HCT116 (cell line): ENCODE measurements at regions not wholly inside any gene's neighbourhood (a gene's known extent, or its start where the extent isn't known, plus 50 kb on each side); places are given as distances from the start of the nearest gene placed in this dataset.

Experiments
- ATAC-seq: fragments of 200-7000 bp; cut with Tn5 transposase; 2 replicates; pipeline ENCODE4 v1.9.1; 2020; ENCODE audit warnings: mild to moderate bottlenecking, moderate library complexity
- BruUV-seq: library from RNA; stranded (reverse); fragments of 400-500 nt; replicated peaks from 2 replicates; lab custom pipeline; 2021; lab: Mats Ljungman, UMichigan
- CTCF ChIA-PET: fragments of 300-600 bp; sonication (Branson Sonifier 250); formaldehyde crosslinking; loops from one replicate; lab custom pipeline; 2021; ENCODE audit warnings: antibody characterized with exemption; lab: Charles Lee
- POLR2A ChIA-PET: fragments of 300-600, 350-600 bp; sonication (Branson Sonifier 250); formaldehyde crosslinking; loops from one replicate; lab custom pipeline; 2021; ENCODE audit warnings: antibody characterized with exemption; lab: Charles Lee
- RAD21 ChIA-PET, 2 experiments: fragments of 300-600 bp; sonication (Branson Sonifier 250); formaldehyde crosslinking; loops; one replicate each; lab custom pipeline; 2023; ENCODE audit warnings: low total read pairs in 2 of 2; ENCODE audit not compliant: uncharacterized antibody in 2 of 2, unreplicated experiment in 2 of 2, low non-redundant PET in 1 of 2; lab: Charles Lee
- DNase-seq: peaks from one replicate; pipeline ENCODE4 v3.0.0-alpha.2; 2010; ENCODE audit warnings: low read depth, low spot score
- H2AFZ ChIP-seq: fragments of 200-600 bp; shearing (Covaris generic), sonication (generic); 2 replicates; pipeline ENCODE4 v1.6.1; 2017; ENCODE audit warnings: low read depth, mixed run types, mixed read lengths, antibody characterized with exemption, low read length; ENCODE audit not compliant: poor library complexity, severe bottlenecking
- H3K27ac ChIP-seq: 2 replicates; pipeline ENCODE4 v1.5.1; 2012; ENCODE audit warnings: low read depth, low read length
- H3K27me3 ChIP-seq: fragments of 200-600 bp; sonication (generic); 2 replicates; pipeline ENCODE4 v1.6.1; 2016; ENCODE audit warnings: mixed run types, low read length, mixed read lengths; ENCODE audit not compliant: insufficient read depth
- H3K36me3 ChIP-seq, 2 experiments: fragments of 200-500 bp in 1 of 2; fragments of 200-600 bp in 1 of 2; sonication (Bioruptor generic) in 1 of 2; sonication (generic) in 1 of 2; 2 replicates each; pipeline versions ENCODE4 v1.5.1 to v1.6.1; 2014 to 2016; ENCODE audit warnings: low read length in 2 of 2, inconsistent platforms in 1 of 2, mixed read lengths in 1 of 2, mixed run types in 1 of 2; ENCODE audit not compliant: insufficient read depth in 2 of 2, control insufficient read depth in 1 of 2
- H3K4me1 ChIP-seq, 2 experiments: fragments of 200-600 bp in 1 of 2; sonication (generic) in 1 of 2; 2 replicates each; pipeline versions ENCODE4 v1.5.1 to v1.6.1; 2012 to 2017; ENCODE audit warnings: low read length in 2 of 2, inconsistent platforms in 1 of 2, mild to moderate bottlenecking in 1 of 2, mixed read lengths in 1 of 2, mixed run types in 1 of 2, moderate library complexity in 1 of 2; ENCODE audit not compliant: insufficient read depth in 2 of 2, control insufficient read depth in 1 of 2
- H3K4me2 ChIP-seq: fragments of 200-600 bp; sonication (generic); 2 replicates; pipeline ENCODE4 v1.6.1; 2017; ENCODE audit warnings: mixed run types, low read length, mixed read lengths
- H3K4me3 ChIP-seq, 2 experiments: fragments of 200-600 bp in 1 of 2; sonication (generic) in 1 of 2; replicated peaks in 1 of 2; 2 replicates each; pipeline ENCODE4 v1.5.1; 2011 to 2016; ENCODE audit warnings: low read length in 2 of 2, control low read depth in 1 of 2, low read depth in 1 of 2, mild to moderate bottlenecking in 1 of 2, mixed read lengths in 1 of 2, mixed run types in 1 of 2
- H3K79me2 ChIP-seq: fragments of 200-600 bp; sonication (generic); 2 replicates; pipeline ENCODE4 v1.6.1; 2017; ENCODE audit warnings: mild to moderate bottlenecking, mixed run types, low read length, moderate library complexity, mixed read lengths; ENCODE audit not compliant: insufficient read depth
- H3K9ac ChIP-seq: fragments of 200-600 bp; sonication (generic); 2 replicates; pipeline ENCODE4 v1.6.1; 2016; ENCODE audit warnings: low read length, mixed read lengths
- H3K9me2 ChIP-seq: fragments of 200-600 bp; sonication (generic), shearing (Covaris generic); 2 replicates; pipeline ENCODE4 v1.6.1; 2017; ENCODE audit warnings: mixed run types, mild to moderate bottlenecking, moderate library complexity; ENCODE audit not compliant: insufficient read depth
- H3K9me3 ChIP-seq, 2 experiments: fragments of 200-500 bp in 1 of 2; fragments of 200-600 bp in 1 of 2; sonication (Bioruptor generic) in 1 of 2; sonication (generic) in 1 of 2; 2 replicates each; pipeline ENCODE4 v1.6.1; 2014 to 2017; ENCODE audit warnings: low read length in 2 of 2, mixed read lengths in 2 of 2, inconsistent platforms in 1 of 2, low read depth in 1 of 2, mild to moderate bottlenecking in 1 of 2, mixed run types in 1 of 2, moderate library complexity in 1 of 2; ENCODE audit not compliant: control insufficient read depth in 1 of 2, insufficient read depth in 1 of 2
- H4K20me1 ChIP-seq: fragments of 200-600 bp; sonication (generic), shearing (Covaris generic); 2 replicates; pipeline ENCODE4 v1.6.1; 2017; ENCODE audit warnings: mixed run types, mild to moderate bottlenecking, moderate library complexity; ENCODE audit not compliant: insufficient read depth
- CEBPB ChIP-seq: IDR thresholded peaks from 2 replicates; pipeline ENCODE4 v1.6.1; 2012; ENCODE audit warnings: low read depth
- POLR2A ChIP-seq: IDR thresholded peaks from 2 replicates; pipeline ENCODE4 v1.7.0; 2011; ENCODE audit warnings: borderline replicate concordance; ENCODE audit not compliant: insufficient read depth, insufficient read length; ENCODE audit errors: extremely low read depth
- intact Hi-C: fragments of 100-400 bp; cut with micrococcal nuclease; formaldehyde crosslinking; loops from 2 replicates; pipeline ENCODE4 v1.10.0; 2022
- TF ChIP-seq, protein P1 (sequence below): IDR thresholded peaks from 2 replicates; pipeline ENCODE4 v1.6.1; 2011; ENCODE audit warnings: mild to moderate bottlenecking, low read length, moderate library complexity; ENCODE audit not compliant: insufficient replicate concordance; ENCODE audit errors: extremely low read depth
- TF ChIP-seq, protein P2 (sequence below): IDR thresholded peaks from 2 replicates; pipeline ENCODE4 v1.6.1; 2012; ENCODE audit warnings: low read depth

DNA sequence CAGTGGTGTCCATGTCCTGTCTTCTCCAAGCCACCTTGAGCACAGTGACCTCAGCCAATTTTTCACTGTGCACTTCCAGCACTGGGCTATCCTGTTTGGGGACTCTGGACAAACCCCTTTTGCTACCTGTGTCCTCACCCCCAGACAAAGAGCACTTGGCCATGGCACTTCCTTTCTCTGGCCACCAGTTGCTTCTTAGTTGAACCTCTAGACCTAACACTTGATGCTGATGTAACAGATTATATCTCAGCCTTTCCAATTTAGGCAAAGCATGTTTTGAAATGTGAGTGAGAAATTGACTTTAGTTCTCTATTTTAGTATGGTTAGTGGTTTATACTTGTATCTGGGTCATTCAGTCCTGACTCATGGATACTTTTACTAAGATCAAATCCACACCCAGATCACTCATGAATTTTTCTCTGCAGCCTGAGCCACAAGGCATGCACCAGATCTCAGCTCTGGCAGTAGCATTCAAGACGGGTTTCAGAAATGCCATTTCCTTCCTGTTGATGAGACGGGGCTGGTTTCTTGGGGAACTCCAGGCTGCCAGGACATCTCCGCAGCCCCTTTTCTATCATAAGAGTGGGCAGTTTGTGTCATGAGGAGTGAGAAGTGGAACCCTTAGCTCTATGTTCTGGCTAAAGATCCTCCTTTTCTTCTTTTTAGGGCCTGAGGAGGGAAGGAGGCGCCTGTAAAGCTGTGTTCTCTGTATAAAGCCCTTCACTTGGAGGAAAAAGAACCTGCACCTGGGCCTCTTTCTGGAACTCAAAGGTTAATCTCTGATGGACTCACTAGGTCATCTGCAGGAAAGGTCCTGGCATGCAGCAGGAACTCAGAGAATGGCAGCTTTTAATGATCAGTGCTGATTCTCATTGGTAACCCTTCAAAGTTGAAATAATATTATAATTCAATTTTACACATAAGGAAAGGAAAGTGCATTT lies 185.6 kb upstream of the TENM4 start:
- Histone ChIP-seq H3K27me3 (no peaks in the 10 kb centered on the region), H3K9me2 (no peaks in the 10 kb centered on the region), H3K4me3 (no peak overlapping the region), H3K27ac (no peak overlapping the region), H3K36me3 (no peaks in the 10 kb centered on the region), H3K4me1 (no peaks in the 10 kb centered on the region), H3K4me2 (no peak overlapping the region), H2AFZ (no peak overlapping the region), H3K79me2 (no peaks in the 10 kb centered on the region), H4K20me1 (no peaks in the 10 kb centered on the region), H3K9ac (no peak overlapping the region), H3K9me3 (peaks cover 0 to 9% of the 10 kb centered on the region in 2 experiments; a peak in 1 of 4 replicates)
- BruUV-seq, result no TSS peak
- TF ChIP-seq POLR2A, result no peak
- TF ChIP-seq CEBPB, result no peak
- TF ChIP-seq, protein P1, sequence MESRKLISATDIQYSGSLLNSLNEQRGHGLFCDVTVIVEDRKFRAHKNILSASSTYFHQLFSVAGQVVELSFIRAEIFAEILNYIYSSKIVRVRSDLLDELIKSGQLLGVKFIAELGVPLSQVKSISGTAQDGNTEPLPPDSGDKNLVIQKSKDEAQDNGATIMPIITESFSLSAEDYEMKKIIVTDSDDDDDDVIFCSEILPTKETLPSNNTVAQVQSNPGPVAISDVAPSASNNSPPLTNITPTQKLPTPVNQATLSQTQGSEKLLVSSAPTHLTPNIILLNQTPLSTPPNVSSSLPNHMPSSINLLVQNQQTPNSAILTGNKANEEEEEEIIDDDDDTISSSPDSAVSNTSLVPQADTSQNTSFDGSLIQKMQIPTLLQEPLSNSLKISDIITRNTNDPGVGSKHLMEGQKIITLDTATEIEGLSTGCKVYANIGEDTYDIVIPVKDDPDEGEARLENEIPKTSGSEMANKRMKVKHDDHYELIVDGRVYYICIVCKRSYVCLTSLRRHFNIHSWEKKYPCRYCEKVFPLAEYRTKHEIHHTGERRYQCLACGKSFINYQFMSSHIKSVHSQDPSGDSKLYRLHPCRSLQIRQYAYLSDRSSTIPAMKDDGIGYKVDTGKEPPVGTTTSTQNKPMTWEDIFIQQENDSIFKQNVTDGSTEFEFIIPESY, result no peak
- TF ChIP-seq, protein P2, sequence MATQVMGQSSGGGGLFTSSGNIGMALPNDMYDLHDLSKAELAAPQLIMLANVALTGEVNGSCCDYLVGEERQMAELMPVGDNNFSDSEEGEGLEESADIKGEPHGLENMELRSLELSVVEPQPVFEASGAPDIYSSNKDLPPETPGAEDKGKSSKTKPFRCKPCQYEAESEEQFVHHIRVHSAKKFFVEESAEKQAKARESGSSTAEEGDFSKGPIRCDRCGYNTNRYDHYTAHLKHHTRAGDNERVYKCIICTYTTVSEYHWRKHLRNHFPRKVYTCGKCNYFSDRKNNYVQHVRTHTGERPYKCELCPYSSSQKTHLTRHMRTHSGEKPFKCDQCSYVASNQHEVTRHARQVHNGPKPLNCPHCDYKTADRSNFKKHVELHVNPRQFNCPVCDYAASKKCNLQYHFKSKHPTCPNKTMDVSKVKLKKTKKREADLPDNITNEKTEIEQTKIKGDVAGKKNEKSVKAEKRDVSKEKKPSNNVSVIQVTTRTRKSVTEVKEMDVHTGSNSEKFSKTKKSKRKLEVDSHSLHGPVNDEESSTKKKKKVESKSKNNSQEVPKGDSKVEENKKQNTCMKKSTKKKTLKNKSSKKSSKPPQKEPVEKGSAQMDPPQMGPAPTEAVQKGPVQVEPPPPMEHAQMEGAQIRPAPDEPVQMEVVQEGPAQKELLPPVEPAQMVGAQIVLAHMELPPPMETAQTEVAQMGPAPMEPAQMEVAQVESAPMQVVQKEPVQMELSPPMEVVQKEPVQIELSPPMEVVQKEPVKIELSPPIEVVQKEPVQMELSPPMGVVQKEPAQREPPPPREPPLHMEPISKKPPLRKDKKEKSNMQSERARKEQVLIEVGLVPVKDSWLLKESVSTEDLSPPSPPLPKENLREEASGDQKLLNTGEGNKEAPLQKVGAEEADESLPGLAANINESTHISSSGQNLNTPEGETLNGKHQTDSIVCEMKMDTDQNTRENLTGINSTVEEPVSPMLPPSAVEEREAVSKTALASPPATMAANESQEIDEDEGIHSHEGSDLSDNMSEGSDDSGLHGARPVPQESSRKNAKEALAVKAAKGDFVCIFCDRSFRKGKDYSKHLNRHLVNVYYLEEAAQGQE, result no peak
- RAD21 ChIA-PET, result no interaction called here
- no peak for DNase-seq
- ATAC-seq, result no peak
- intact Hi-C loops, result no loop called here
- CTCF ChIA-PET, result no interaction called here
- POLR2A ChIA-PET, result no interaction called here
